GM12865 (cell line): ENCODE measurements at regions not wholly inside any gene's neighbourhood (a gene's known extent, or its start where the extent isn't known, plus 50 kb on each side); places are given as distances from the start of the nearest gene placed in this dataset.

Source experiments
- DNase-seq: peaks from one replicate; pipeline ENCODE4 v3.0.0; 2010; ENCODE audit warnings: low read depth
- H3K4me3 ChIP-seq: 2 replicates; pipeline ENCODE4 v1.5.1; 2011; ENCODE audit warnings: mild to moderate bottlenecking, low read depth, low read length, control low read depth
- CTCF ChIP-seq: IDR thresholded peaks from 2 replicates; pipeline ENCODE4 v1.5.1; 2011; ENCODE audit warnings: low read length, control low read depth, low read depth, inconsistent platforms; ENCODE audit not compliant: insufficient read depth; ENCODE audit errors: missing control alignments

- no peak for DNase-seq
- H3K4me3 ChIP-seq: no peak overlapping the region
- TF ChIP-seq CTCF: no peak
Measured at GRCh38 chr4:19698961-19699360, 552.7 kb upstream of the SLIT2 start.

GRCh38 chr4:19694812-19695211 lies 556.9 kb upstream of the SLIT2 start:
- no peak overlapping the region for H3K4me3 ChIP-seq
- no peak for TF ChIP-seq CTCF
- no peak for DNase-seq

GRCh38 chr4:19693936-19694570 lies 557.7 kb upstream of the SLIT2 start:
- TF ChIP-seq CTCF: no peak
- DNase-seq: no peak
- H3K4me3 ChIP-seq: no peak overlapping the region

- H3K4me3 ChIP-seq: no peak overlapping the region
- DNase-seq: no peak
- TF ChIP-seq CTCF: no peak
Measured at GRCh38 chr4:19689511-19689910, 562.2 kb upstream of the SLIT2 start.

- TF ChIP-seq CTCF: no peak
- DNase-seq: no peak
- H3K4me3 ChIP-seq: no peak overlapping the region
Measured at GRCh38 chr4:19686456-19686855, 565.2 kb upstream of the SLIT2 start.

- no peak for DNase-seq
- TF ChIP-seq CTCF: no peak
- H3K4me3 ChIP-seq: no peak overlapping the region
Measured at GRCh38 chr4:19684084-19684483, 567.6 kb upstream of the SLIT2 start.

GRCh38 chr4:19683426-19683825 lies 568.3 kb upstream of the SLIT2 start:
- no peak overlapping the region for H3K4me3 ChIP-seq
- TF ChIP-seq CTCF: no peak
- no peak for DNase-seq
